ENCODE measurements at regions not wholly inside any gene's neighbourhood (a gene's known extent, or its start where the extent isn't known, plus 50 kb on each side); places are given as distances from the start of the nearest gene placed in this dataset.

DNA sequence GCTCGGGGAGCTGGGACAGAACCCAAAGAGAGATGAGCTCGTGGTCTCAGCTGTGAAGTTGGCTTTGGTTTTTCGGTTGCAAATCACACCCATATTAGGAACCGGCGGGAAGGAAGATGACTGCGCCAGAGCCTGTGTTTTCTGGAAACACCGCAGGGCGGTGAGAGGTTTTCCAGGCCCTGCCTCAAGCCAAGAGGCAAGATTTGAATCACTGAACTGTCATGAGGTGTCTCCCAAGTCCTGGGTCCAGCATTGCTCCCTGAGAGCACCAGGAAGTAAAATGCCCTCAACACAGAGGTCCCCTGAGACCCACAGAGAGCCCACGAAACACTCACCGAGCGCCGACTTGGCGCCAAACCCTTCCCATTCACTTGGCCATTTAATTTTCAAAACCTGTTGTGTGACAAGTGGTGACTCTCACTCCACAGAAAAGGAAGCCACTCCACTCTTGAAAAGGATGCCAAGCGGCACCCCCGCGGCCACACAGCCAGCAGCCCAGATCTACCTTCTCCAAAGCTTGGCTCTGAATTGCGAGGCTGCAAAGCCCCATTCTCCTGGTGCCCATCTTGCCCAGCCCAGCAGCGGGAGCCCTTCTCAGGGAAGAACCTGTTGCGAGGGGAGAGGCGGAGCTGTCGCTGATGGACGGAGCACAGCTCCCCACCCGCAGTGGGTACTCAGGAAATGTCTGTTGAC is 99.0 kb upstream of the RUNX3 start:
- Histone ChIP-seq H3K9me3 (ENCODE audit: low read length) (no peaks in the 10 kb centered on the region), H3K79me2 (replicated peaks; ENCODE audit: insufficient read depth, low read length) (no peaks in the 10 kb centered on the region), H4K20me1 (ENCODE audit: insufficient read depth) (no peaks in the 10 kb centered on the region), H3K9ac (ENCODE audit: low read length) (no peak overlapping the region), H3K4me2 (ENCODE audit: low read length) (no peak overlapping the region), H3K4me3 (ENCODE audit: low read length) (no peak overlapping the region), H3K9me2 (ENCODE audit: insufficient read depth, low read length) (no peaks in the 10 kb centered on the region), H3F3A (ENCODE audit: insufficient read depth, low read length, poor library complexity, severe bottlenecking) (no peaks in the 10 kb centered on the region), H3K27me3 (ENCODE audit: insufficient read depth, low read depth, low read length) (no peaks in the 10 kb centered on the region), H2AFZ (ENCODE audit: low read depth, low read length) (no peak overlapping the region), H3K27ac (ENCODE audit: low read length) (no peak overlapping the region), H3K36me3 (ENCODE audit: insufficient read depth, low read length) (no peaks in the 10 kb centered on the region)
- TF ChIP-seq RAD21 (conservative IDR thresholded peaks at IDR 0.05), result no peak
- TF ChIP-seq SMC3 (conservative IDR thresholded peaks at IDR 0.05; ENCODE audit: poor library complexity), result no peak
- TF ChIP-seq POLR2AphosphoS5 (IDR thresholded peaks at IDR 0.05), result no peak
- TF ChIP-seq TAF1 (IDR thresholded peaks at IDR 0.05; ENCODE audit: low read depth), result no peak
- TF ChIP-seq, protein P1, sequence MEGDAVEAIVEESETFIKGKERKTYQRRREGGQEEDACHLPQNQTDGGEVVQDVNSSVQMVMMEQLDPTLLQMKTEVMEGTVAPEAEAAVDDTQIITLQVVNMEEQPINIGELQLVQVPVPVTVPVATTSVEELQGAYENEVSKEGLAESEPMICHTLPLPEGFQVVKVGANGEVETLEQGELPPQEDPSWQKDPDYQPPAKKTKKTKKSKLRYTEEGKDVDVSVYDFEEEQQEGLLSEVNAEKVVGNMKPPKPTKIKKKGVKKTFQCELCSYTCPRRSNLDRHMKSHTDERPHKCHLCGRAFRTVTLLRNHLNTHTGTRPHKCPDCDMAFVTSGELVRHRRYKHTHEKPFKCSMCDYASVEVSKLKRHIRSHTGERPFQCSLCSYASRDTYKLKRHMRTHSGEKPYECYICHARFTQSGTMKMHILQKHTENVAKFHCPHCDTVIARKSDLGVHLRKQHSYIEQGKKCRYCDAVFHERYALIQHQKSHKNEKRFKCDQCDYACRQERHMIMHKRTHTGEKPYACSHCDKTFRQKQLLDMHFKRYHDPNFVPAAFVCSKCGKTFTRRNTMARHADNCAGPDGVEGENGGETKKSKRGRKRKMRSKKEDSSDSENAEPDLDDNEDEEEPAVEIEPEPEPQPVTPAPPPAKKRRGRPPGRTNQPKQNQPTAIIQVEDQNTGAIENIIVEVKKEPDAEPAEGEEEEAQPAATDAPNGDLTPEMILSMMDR (IDR thresholded peaks at IDR 0.05; ENCODE audit: poor library complexity, severe bottlenecking), result no peak
- TF ChIP-seq EP300 (conservative IDR thresholded peaks at IDR 0.05; ENCODE audit: poor library complexity, severe bottlenecking), result no peak
- TF ChIP-seq, protein P2, sequence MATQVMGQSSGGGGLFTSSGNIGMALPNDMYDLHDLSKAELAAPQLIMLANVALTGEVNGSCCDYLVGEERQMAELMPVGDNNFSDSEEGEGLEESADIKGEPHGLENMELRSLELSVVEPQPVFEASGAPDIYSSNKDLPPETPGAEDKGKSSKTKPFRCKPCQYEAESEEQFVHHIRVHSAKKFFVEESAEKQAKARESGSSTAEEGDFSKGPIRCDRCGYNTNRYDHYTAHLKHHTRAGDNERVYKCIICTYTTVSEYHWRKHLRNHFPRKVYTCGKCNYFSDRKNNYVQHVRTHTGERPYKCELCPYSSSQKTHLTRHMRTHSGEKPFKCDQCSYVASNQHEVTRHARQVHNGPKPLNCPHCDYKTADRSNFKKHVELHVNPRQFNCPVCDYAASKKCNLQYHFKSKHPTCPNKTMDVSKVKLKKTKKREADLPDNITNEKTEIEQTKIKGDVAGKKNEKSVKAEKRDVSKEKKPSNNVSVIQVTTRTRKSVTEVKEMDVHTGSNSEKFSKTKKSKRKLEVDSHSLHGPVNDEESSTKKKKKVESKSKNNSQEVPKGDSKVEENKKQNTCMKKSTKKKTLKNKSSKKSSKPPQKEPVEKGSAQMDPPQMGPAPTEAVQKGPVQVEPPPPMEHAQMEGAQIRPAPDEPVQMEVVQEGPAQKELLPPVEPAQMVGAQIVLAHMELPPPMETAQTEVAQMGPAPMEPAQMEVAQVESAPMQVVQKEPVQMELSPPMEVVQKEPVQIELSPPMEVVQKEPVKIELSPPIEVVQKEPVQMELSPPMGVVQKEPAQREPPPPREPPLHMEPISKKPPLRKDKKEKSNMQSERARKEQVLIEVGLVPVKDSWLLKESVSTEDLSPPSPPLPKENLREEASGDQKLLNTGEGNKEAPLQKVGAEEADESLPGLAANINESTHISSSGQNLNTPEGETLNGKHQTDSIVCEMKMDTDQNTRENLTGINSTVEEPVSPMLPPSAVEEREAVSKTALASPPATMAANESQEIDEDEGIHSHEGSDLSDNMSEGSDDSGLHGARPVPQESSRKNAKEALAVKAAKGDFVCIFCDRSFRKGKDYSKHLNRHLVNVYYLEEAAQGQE (IDR thresholded peaks at IDR 0.05; ENCODE audit: borderline replicate concordance), result no peak
- TF ChIP-seq MXI1 (conservative IDR thresholded peaks at IDR 0.05; ENCODE audit: poor library complexity, severe bottlenecking), result no peak
- TF ChIP-seq EZH2 (IDR thresholded peaks at IDR 0.05; ENCODE audit: borderline replicate concordance, insufficient read depth, low read length, poor library complexity, severe bottlenecking), result no peak

DNA sequence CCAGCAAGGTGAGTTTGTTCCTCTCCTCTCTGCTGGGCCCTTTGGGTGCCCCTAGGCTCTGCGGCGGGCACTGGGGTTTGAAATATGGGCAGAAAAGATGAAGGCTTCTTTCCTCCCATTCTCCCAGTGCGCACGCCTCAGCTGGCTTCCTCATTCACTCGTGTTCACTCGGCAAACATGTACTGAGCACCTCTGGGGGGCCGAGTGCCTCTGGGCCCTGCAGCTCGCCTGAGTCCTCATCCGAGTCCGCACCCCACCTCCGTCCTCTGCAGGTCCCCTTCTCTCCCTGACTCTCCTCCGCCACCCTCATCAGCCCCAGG is 98.5 kb upstream of the RUNX3 start:
- Histone ChIP-seq H3K79me2 (replicated peaks; ENCODE audit: insufficient read depth, low read length) (no peaks in the 10 kb centered on the region), H3K9me2 (ENCODE audit: insufficient read depth, low read length) (no peaks in the 10 kb centered on the region), H3K27me3 (ENCODE audit: insufficient read depth, low read depth, low read length) (no peaks in the 10 kb centered on the region), H3K27ac (ENCODE audit: low read length) (no peak overlapping the region), H3K4me2 (ENCODE audit: low read length) (no peak overlapping the region), H3K4me3 (ENCODE audit: low read length) (no peak overlapping the region), H3K9ac (ENCODE audit: low read length) (no peak overlapping the region), H4K20me1 (ENCODE audit: insufficient read depth) (no peaks in the 10 kb centered on the region), H3K9me3 (ENCODE audit: low read length) (no peaks in the 10 kb centered on the region), H2AFZ (ENCODE audit: low read depth, low read length) (no peak overlapping the region), H3K36me3 (ENCODE audit: insufficient read depth, low read length) (no peaks in the 10 kb centered on the region), H3F3A (ENCODE audit: insufficient read depth, low read length, poor library complexity, severe bottlenecking) (no peaks in the 10 kb centered on the region)
- TF ChIP-seq MXI1 (conservative IDR thresholded peaks at IDR 0.05; ENCODE audit: poor library complexity, severe bottlenecking) (no peak), TAF1 (IDR thresholded peaks at IDR 0.05; ENCODE audit: low read depth) (no peak)
